IMR-90 (cell line): ENCODE measurements at regions not wholly inside any gene's neighbourhood (a gene's known extent, or its start where the extent isn't known, plus 50 kb on each side); places are given as distances from the start of the nearest gene placed in this dataset.
A peak's percentile ranks its signal among the peaks of the same experiment; 100 is the strongest.

ENCODE experiments used
- ATAC-seq: fragments of 200-7000 bp; cut with Tn5 transposase; 2 replicates; pipeline ENCODE4 v1.9.1; 2020; ENCODE audit warnings: low read depth, mild to moderate bottlenecking, moderate library complexity
- BruUV-seq: library from RNA; stranded (reverse); fragments of 400-500 nt; replicated peaks from 2 replicates; lab custom pipeline; 2021; lab: Mats Ljungman, UMichigan
- CTCF ChIA-PET: fragments of 300-600 bp; formaldehyde crosslinking; extraction: SDS; loops from one replicate; lab custom pipeline; 2021; ENCODE audit warnings: antibody characterized with exemption; lab: Yijun Ruan, JAX
- POLR2A ChIA-PET: fragments of 300-600 bp; sonication (Branson Sonifier 250); formaldehyde crosslinking; loops from one replicate; lab custom pipeline; 2022; ENCODE audit warnings: antibody characterized with exemption; ENCODE audit not compliant: unreplicated experiment; lab: Charles Lee
- DNase-seq: peaks from one replicate; pipeline ENCODE4 v3.0.0; 2013
- H2AFZ ChIP-seq: replicated peaks from 2 replicates; pipeline ENCODE3; 2013; ENCODE audit warnings: low read length, mild to moderate bottlenecking; ENCODE audit not compliant: poor library complexity
- H2AK5ac ChIP-seq: 2 replicates; pipeline ENCODE4 v1.6.1; 2013; ENCODE audit warnings: low read depth, low read length, inconsistent platforms
- H2AK9ac ChIP-seq: replicated peaks from 2 replicates; pipeline ENCODE3; 2013; ENCODE audit warnings: mild to moderate bottlenecking, low read depth, low read length, moderate library complexity; ENCODE audit not compliant: poor library complexity
- H2BK120ac ChIP-seq: 2 replicates; pipeline ENCODE4 v1.6.1; 2013; ENCODE audit warnings: low read depth, low read length, inconsistent platforms
- H2BK15ac ChIP-seq: 3 replicates; pipeline ENCODE4 v1.6.1; 2013; ENCODE audit warnings: low read depth, low read length, inconsistent platforms
- H2BK20ac ChIP-seq: 2 replicates; pipeline ENCODE4 v1.6.1; 2013; ENCODE audit warnings: low read depth, mild to moderate bottlenecking, inconsistent platforms, low read length, moderate library complexity
- H2BK5ac ChIP-seq: 2 replicates; pipeline ENCODE4 v1.6.1; 2013; ENCODE audit warnings: mild to moderate bottlenecking, low read depth, low read length, inconsistent platforms; ENCODE audit not compliant: poor library complexity, severe bottlenecking
- H3K14ac ChIP-seq: replicated peaks from 2 replicates; pipeline ENCODE4 v1.6.1; 2013; ENCODE audit warnings: low read depth, low read length, inconsistent platforms
- H3K18ac ChIP-seq: 2 replicates; pipeline ENCODE4 v1.6.1; 2013; ENCODE audit warnings: low read depth, low read length, control low read depth
- H3K23ac ChIP-seq: 2 replicates; pipeline ENCODE4 v1.6.1; 2013; ENCODE audit warnings: low read depth, low read length, inconsistent platforms
- H3K27ac ChIP-seq: 2 replicates; pipeline ENCODE4 v1.5.1; 2013; ENCODE audit warnings: mild to moderate bottlenecking, control low read depth, low read length; ENCODE audit not compliant: insufficient read depth
- H3K27me3 ChIP-seq: 2 replicates; pipeline ENCODE4 v1.6.1; 2013; ENCODE audit warnings: low read length; ENCODE audit not compliant: control insufficient read depth, insufficient read depth
- H3K36me3 ChIP-seq: 2 replicates; pipeline ENCODE4 v1.6.1; 2013; ENCODE audit warnings: low read length, mixed read lengths; ENCODE audit not compliant: control insufficient read depth, insufficient read depth
- H3K4ac ChIP-seq: 2 replicates; pipeline ENCODE4 v1.6.1; 2013; ENCODE audit warnings: low read depth, low read length, inconsistent platforms
- H3K4me1 ChIP-seq: 2 replicates; pipeline ENCODE4 v1.6.1; 2013; ENCODE audit warnings: low read length, mixed read lengths; ENCODE audit not compliant: control insufficient read depth, insufficient read depth
- H3K4me2 ChIP-seq: 2 replicates; pipeline ENCODE4 v1.6.1; 2013; ENCODE audit warnings: low read depth, mild to moderate bottlenecking, control low read depth, low read length, moderate library complexity
- H3K4me3 ChIP-seq: 2 replicates; pipeline ENCODE4 v1.5.1; 2013; ENCODE audit warnings: low read depth, mild to moderate bottlenecking, control low read depth, low read length, moderate library complexity; ENCODE audit not compliant: insufficient read depth
- H3K56ac ChIP-seq: 2 replicates; pipeline ENCODE4 v1.6.1; 2013; ENCODE audit warnings: low read length, inconsistent platforms; ENCODE audit not compliant: insufficient read depth; ENCODE audit errors: extremely low read depth
- H3K79me1 ChIP-seq, 2 experiments: 2 replicates each; pipeline ENCODE4 v1.6.1; 2013; ENCODE audit warnings: low read length in 2 of 2, inconsistent platforms in 1 of 2, low read depth in 1 of 2
- H3K9ac ChIP-seq: 2 replicates; pipeline ENCODE4 v1.6.1; 2013; ENCODE audit warnings: low read depth, low read length, control low read depth
- H3K9me1 ChIP-seq: 2 replicates; pipeline ENCODE4 v1.6.1; 2013; ENCODE audit warnings: low read length, inconsistent platforms; ENCODE audit not compliant: insufficient read depth
- H3K9me3 ChIP-seq: 2 replicates; pipeline ENCODE4 v1.6.1; 2013; ENCODE audit warnings: low read length; ENCODE audit not compliant: control insufficient read depth, insufficient read depth
- H4K20me1 ChIP-seq: 2 replicates; pipeline ENCODE4 v1.6.1; 2013; ENCODE audit warnings: low read length, inconsistent platforms; ENCODE audit not compliant: insufficient read depth
- H4K5ac ChIP-seq: 2 replicates; pipeline ENCODE4 v1.6.1; 2013; ENCODE audit warnings: mild to moderate bottlenecking, low read depth, low read length, control low read depth
- H4K8ac ChIP-seq, 2 experiments: 2 replicates each; pipeline ENCODE4 v1.6.1; 2013; ENCODE audit warnings: low read depth in 2 of 2, low read length in 2 of 2, control low read depth in 1 of 2, inconsistent platforms in 1 of 2
- H4K91ac ChIP-seq: 2 replicates; pipeline ENCODE4 v1.6.1; 2013; ENCODE audit warnings: low read depth, low read length, inconsistent platforms; ENCODE audit not compliant: insufficient read depth
- BHLHE40 ChIP-seq: fragments of 150-350 bp; IDR thresholded peaks from 2 replicates; pipeline ENCODE4 v1.6.1; 2016; ENCODE audit warnings: mild to moderate bottlenecking, low read depth, low read length
- CEBPB ChIP-seq: IDR thresholded peaks from 2 replicates; pipeline ENCODE4 v1.6.1; 2012; ENCODE audit warnings: low read depth, low read length, improper control_type of control experiment
- CHD1 ChIP-seq: IDR thresholded peaks from 2 replicates; pipeline ENCODE4 v1.6.1; 2012; ENCODE audit warnings: low read depth, low read length, improper control_type of control experiment
- FOS ChIP-seq: fragments of 150-350 bp; IDR thresholded peaks from 2 replicates; pipeline ENCODE4 v1.6.1; 2016; ENCODE audit warnings: low read depth, low read length
- MAFK ChIP-seq: IDR thresholded peaks from 2 replicates; pipeline ENCODE4 v1.6.1; 2012; ENCODE audit warnings: low read depth, low read length, improper control_type of control experiment
- MAZ ChIP-seq: IDR thresholded peaks from 2 replicates; pipeline ENCODE4 v1.6.1; 2012; ENCODE audit warnings: low read depth, mild to moderate bottlenecking, low read length, improper control_type of control experiment, moderate library complexity, borderline replicate concordance
- MXI1 ChIP-seq: IDR thresholded peaks from 2 replicates; pipeline ENCODE4 v1.6.1; 2012; ENCODE audit warnings: low read depth, mild to moderate bottlenecking, low read length, moderate library complexity, borderline replicate concordance
- NFE2L2 ChIP-seq: fragments of 150-350 bp; IDR thresholded peaks from 2 replicates; pipeline ENCODE4 v1.6.1; 2016; ENCODE audit warnings: low read depth, mild to moderate bottlenecking, low read length
- POLR2A ChIP-seq: IDR thresholded peaks from 2 replicates; pipeline ENCODE4 v1.6.1; 2012; ENCODE audit warnings: mild to moderate bottlenecking, low read depth, low read length
- RAD21 ChIP-seq: IDR thresholded peaks from 2 replicates; pipeline ENCODE4 v1.6.1; 2012; ENCODE audit warnings: low read length, improper control_type of control experiment
- RCOR1 ChIP-seq: IDR thresholded peaks from 2 replicates; pipeline ENCODE4 v1.6.1; 2012; ENCODE audit warnings: mild to moderate bottlenecking, low read length, improper control_type of control experiment; ENCODE audit not compliant: insufficient replicate concordance
- RFX5 ChIP-seq: IDR thresholded peaks from 2 replicates; pipeline ENCODE4 v1.8.0; 2012; ENCODE audit warnings: low read depth, mild to moderate bottlenecking, low read length, moderate library complexity
- SMC3 ChIP-seq: fragments of 150-350 bp; IDR thresholded peaks from 2 replicates; pipeline ENCODE4 v1.6.1; 2016; ENCODE audit warnings: low read depth, mild to moderate bottlenecking, antibody characterized with exemption, low read length, moderate library complexity
- WGBS, 2 experiments: methylation state at CpG; one replicate each; pipeline versions ENCODE4 v1.1.5 to v1.1.7; 2013; ENCODE audit warnings: missing lambda C conversion rate in 2 of 2; ENCODE audit not compliant: insufficient read length in 1 of 2; ENCODE audit errors: extremely low coverage in 2 of 2; 5-methylcytosine and 5-hydroxymethylcytosine counted together
- dilution Hi-C: fragments of 300-500 bp; cut with HindIII; formaldehyde crosslinking; loops from one replicate; pipeline ENCODE4 v1.14.3; 2018; ENCODE audit warnings: low sequenced_read_pairs; ENCODE audit not compliant: unreplicated experiment
- in situ Hi-C: fragments of 300-500 bp; cut with MboI; formaldehyde crosslinking; loops from 3 replicates; pipeline ENCODE4 v1.14.3; 2019; ENCODE audit warnings: low sequenced_read_pairs, inconsistent platforms, mixed read lengths
- intact Hi-C: fragments of 100-400 bp; cut with micrococcal nuclease; formaldehyde crosslinking; loops from 2 replicates; pipeline ENCODE4 v1.10.0; 2022
- TF ChIP-seq, protein P1 (sequence below): fragments of 150-350 bp; IDR thresholded peaks from 2 replicates; pipeline ENCODE4 v1.6.1; 2016; ENCODE audit warnings: low read depth, mild to moderate bottlenecking, low read length, moderate library complexity, borderline replicate concordance
- TF ChIP-seq, protein P2 (sequence below): fragments of 150-350 bp; IDR thresholded peaks from 2 replicates; pipeline ENCODE4 v1.6.1; 2017; ENCODE audit warnings: mild to moderate bottlenecking, antibody characterized with exemption, low read length, low read depth
- TF ChIP-seq, protein P3 (sequence below): conservative IDR thresholded peaks from 2 replicates; pipeline ENCODE4 v1.5.1; 2012; ENCODE audit warnings: mild to moderate bottlenecking, low read depth, low read length, improper control_type of control experiment

- TF ChIP-seq, protein P1, sequence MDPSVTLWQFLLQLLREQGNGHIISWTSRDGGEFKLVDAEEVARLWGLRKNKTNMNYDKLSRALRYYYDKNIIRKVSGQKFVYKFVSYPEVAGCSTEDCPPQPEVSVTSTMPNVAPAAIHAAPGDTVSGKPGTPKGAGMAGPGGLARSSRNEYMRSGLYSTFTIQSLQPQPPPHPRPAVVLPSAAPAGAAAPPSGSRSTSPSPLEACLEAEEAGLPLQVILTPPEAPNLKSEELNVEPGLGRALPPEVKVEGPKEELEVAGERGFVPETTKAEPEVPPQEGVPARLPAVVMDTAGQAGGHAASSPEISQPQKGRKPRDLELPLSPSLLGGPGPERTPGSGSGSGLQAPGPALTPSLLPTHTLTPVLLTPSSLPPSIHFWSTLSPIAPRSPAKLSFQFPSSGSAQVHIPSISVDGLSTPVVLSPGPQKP = no peak
- TF ChIP-seq MXI1 = no peak
- TF ChIP-seq, protein P2, sequence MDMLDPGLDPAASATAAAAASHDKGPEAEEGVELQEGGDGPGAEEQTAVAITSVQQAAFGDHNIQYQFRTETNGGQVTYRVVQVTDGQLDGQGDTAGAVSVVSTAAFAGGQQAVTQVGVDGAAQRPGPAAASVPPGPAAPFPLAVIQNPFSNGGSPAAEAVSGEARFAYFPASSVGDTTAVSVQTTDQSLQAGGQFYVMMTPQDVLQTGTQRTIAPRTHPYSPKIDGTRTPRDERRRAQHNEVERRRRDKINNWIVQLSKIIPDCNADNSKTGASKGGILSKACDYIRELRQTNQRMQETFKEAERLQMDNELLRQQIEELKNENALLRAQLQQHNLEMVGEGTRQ = no peak
- TF ChIP-seq, protein P3, sequence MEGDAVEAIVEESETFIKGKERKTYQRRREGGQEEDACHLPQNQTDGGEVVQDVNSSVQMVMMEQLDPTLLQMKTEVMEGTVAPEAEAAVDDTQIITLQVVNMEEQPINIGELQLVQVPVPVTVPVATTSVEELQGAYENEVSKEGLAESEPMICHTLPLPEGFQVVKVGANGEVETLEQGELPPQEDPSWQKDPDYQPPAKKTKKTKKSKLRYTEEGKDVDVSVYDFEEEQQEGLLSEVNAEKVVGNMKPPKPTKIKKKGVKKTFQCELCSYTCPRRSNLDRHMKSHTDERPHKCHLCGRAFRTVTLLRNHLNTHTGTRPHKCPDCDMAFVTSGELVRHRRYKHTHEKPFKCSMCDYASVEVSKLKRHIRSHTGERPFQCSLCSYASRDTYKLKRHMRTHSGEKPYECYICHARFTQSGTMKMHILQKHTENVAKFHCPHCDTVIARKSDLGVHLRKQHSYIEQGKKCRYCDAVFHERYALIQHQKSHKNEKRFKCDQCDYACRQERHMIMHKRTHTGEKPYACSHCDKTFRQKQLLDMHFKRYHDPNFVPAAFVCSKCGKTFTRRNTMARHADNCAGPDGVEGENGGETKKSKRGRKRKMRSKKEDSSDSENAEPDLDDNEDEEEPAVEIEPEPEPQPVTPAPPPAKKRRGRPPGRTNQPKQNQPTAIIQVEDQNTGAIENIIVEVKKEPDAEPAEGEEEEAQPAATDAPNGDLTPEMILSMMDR = no peak
- TF ChIP-seq RAD21 = no peak
- no peak for TF ChIP-seq BHLHE40
- no peak for TF ChIP-seq MAZ
- no peak for TF ChIP-seq RFX5
- TF ChIP-seq CHD1 = no peak
- no peak for TF ChIP-seq MAFK
- TF ChIP-seq RCOR1 = no peak
- no peak for TF ChIP-seq POLR2A
- TF ChIP-seq NFE2L2 = no peak
- TF ChIP-seq FOS = no peak
- no peak for TF ChIP-seq CEBPB
- no peak for TF ChIP-seq SMC3
- Histone ChIP-seq H3K9me1 (peaks cover 4% of the 10 kb centered on the region; the same call in 1 of the 2 replicates), H3K4ac (no peak overlapping the region), H4K5ac (no peak overlapping the region), H3K27ac (no peak overlapping the region), H4K8ac (no peak overlapping the region), H2BK20ac (no peak overlapping the region), H2BK15ac (0 out of 3 replicates have a peak overlapping the region, but pooled peaks have one; percentile 7), H3K18ac (peak overlapping the region; percentile 54; the same call in 1 of the 2 replicates), H3K14ac (peak overlapping the region; percentile 71), H3K27me3 (no peaks in the 10 kb centered on the region), H4K20me1 (no peaks in the 10 kb centered on the region), H3K9ac (no peak overlapping the region), H2AFZ (no peak overlapping the region), H3K4me3 (no peak overlapping the region), H3K23ac (no peak overlapping the region), H3K9me3 (peaks cover 3% of the 10 kb centered on the region), H3K79me1 (no peaks in the 10 kb centered on the region), H3K56ac (no peak overlapping the region), H2BK5ac (no peak overlapping the region), H3K4me1 (peaks cover 12% of the 10 kb centered on the region; the same call in 1 of the 2 replicates), H4K91ac (no peak overlapping the region), H2AK9ac (no peak overlapping the region), H2BK120ac (0 out of 2 replicates have a peak overlapping the region, but pooled peaks have one; percentile 26), H3K4me2 (no peak overlapping the region), H2AK5ac (no peak overlapping the region), H3K36me3 (no peaks in the 10 kb centered on the region)
- WGBS, 2 experiments = no CpG with 5 or more reads among the region's 3 CpGs
- ChIA-PET POLR2A (no interaction called here), CTCF (no interaction called here)
- ATAC-seq (no peak), DNase-seq (no peak)
- dilution Hi-C loops (no loop called here), intact Hi-C loops (no loop called here), in situ Hi-C loops (loop anchor here (25.0 kb wide), 1 partner anchor 1663 kb away; the partner anchor contains the start of gene CCER1)
- BruUV-seq = no TSS peak
Observed at GRCh38 chr12:92625639-92626310, 77.0 kb upstream of the PLEKHG7 start.
